ENCODE measurements at regions not wholly inside any gene's neighbourhood (a gene's known extent, or its start where the extent isn't known, plus 50 kb on each side); places are given as distances from the start of the nearest gene placed in this dataset.

- DNase-seq (ENCODE audit: low read depth), result no peak
- TF ChIP-seq CTCF (IDR thresholded peaks at IDR 0.05; ENCODE audit: low read depth, low read length, missing control alignments), result peak; percentile 57
- H3K4me3 ChIP-seq (ENCODE audit: low read depth, low read length), result no peak overlapping the region
Measured at GRCh38 chr10:120735773-120736371, 115.3 kb upstream of the WDR11 start.

DNA sequence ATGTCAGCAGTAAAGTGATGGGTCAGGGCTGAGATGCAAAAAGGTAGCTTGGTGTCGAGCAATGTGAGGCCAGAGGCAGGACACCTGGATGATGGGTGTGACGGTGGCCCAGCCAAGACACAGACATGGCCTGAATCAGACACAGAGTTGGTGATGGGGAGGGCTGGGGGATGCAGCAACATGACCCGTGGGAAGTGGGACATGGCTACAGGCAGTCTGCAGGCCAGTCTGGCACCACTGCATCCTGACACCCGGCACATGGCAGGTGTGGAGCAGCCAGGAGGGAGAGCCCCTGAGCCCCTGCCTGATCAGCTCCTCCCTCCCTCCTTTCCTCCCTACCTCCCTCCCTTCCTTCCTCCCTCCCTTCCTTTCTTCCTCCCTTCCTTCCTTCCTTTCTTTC lies 114.8 kb upstream of the WDR11 start:
- no peak for DNase-seq (ENCODE audit: low read depth)
- TF ChIP-seq CTCF (IDR thresholded peaks at IDR 0.05; ENCODE audit: low read depth, low read length, missing control alignments), result no peak
- H3K4me3 ChIP-seq (ENCODE audit: low read depth, low read length), result no peak overlapping the region

- DNase-seq (ENCODE audit: low read depth), result no peak
- TF ChIP-seq CTCF (IDR thresholded peaks at IDR 0.05; ENCODE audit: low read depth, low read length, missing control alignments), result no peak
- H3K4me3 ChIP-seq (ENCODE audit: low read depth, low read length), result no peak overlapping the region
Measured at GRCh38 chr10:120738658-120739057, 112.5 kb upstream of the WDR11 start.

DNA sequence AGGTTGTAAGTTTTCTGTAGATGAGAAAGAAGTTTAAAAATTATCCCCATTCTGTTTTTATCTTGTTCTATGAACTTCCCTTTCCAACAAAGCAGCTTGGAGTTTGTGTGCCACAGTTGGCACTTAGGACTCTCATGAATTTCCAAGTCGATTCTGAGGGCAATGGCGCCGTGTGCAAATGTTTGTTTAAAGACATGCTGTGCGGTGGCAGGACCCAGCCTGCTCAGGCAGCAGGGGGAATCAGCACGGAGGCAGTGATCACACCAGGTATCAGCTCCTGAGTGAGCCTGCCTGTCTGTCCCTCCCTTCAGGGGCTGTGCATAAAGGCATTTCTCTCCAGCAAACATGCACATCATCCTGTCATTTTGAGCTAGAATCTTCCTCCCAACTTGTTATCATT lies 109.8 kb upstream of the WDR11 start:
- no peak overlapping the region for H3K4me3 ChIP-seq (ENCODE audit: low read depth, low read length)
- no peak for DNase-seq (ENCODE audit: low read depth)
- TF ChIP-seq CTCF (IDR thresholded peaks at IDR 0.05; ENCODE audit: low read depth, low read length, missing control alignments), result no peak

- no peak overlapping the region for H3K4me3 ChIP-seq (ENCODE audit: low read depth, low read length)
- DNase-seq (ENCODE audit: low read depth), result no peak
Measured at GRCh38 chr10:120742373-120742772, 108.8 kb upstream of the WDR11 start.

DNA sequence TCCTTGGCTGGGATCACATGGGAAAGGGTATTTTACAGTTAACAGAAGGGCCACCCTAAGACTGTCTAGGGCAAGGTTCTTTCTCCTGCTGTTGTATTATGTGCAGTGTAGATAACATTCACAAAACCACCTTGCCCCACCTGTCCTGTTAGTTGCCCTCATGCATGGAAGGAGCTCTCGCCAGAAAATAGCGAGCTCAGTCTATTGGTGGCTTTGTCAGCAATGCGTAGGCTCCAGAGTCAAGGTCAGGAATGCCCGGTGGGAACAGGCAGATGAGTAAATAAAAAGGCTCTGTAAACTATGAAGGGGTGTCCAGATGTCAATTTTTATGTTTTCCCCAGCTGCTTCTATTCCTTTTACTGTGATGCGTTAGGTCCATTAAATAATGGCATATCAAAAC lies 107.1 kb upstream of the WDR11 start:
- DNase-seq (ENCODE audit: low read depth), result no peak
- no peak overlapping the region for H3K4me3 ChIP-seq (ENCODE audit: low read depth, low read length)
- TF ChIP-seq CTCF (IDR thresholded peaks at IDR 0.05; ENCODE audit: low read depth, low read length, missing control alignments), result no peak

More at GRCh38 chr10:120742373-120742772, 108.8 kb upstream of the WDR11 start:
- no peak for TF ChIP-seq CTCF (IDR thresholded peaks at IDR 0.05; ENCODE audit: low read depth, low read length, missing control alignments)
